ENCODE measurements at regions not wholly inside any gene's neighbourhood (a gene's known extent, or its start where the extent isn't known, plus 50 kb on each side); places are given as distances from the start of the nearest gene placed in this dataset.

GRCh38 chr4:11889099-11889498 is 460.4 kb upstream of the HS3ST1 start:
- TF ChIP-seq CTCF (conservative IDR thresholded peaks at IDR 0.05; ENCODE audit: low read depth, low read length) = no peak
- no peak for TF ChIP-seq EZH2 (IDR thresholded peaks at IDR 0.05; ENCODE audit: low read length, unreplicated experiment)
- no peak for TF ChIP-seq EZH2phosphoT487 (IDR thresholded peaks at IDR 0.05; ENCODE audit: borderline replicate concordance, low read length)

Data from PC-3 (cell line).